Pancreas (tissue), 10 donors: ENCODE measurements at regions not wholly inside any gene's neighbourhood (a gene's known extent, or its start where the extent isn't known, plus 50 kb on each side); places are given as distances from the start of the nearest gene placed in this dataset.

ENCODE experiments used
- ATAC-seq, 4 donors: fragments of 200-7000 bp; cut with Tn5 transposase; one replicate each; pipeline versions ENCODE4 v1.8.0 to v1.9.1; 2020; ENCODE audit warnings: mild to moderate bottlenecking in 4 of 4, moderate library complexity in 4 of 4
- DNase-seq, 6 donors: peaks; one replicate each; pipeline ENCODE4 v3.0.0-alpha.2; 2020
- FAIRE-seq: peaks from 2 replicates; lab custom pipeline; 2012; peaks lifted over from hg19 to GRCh38; lab: Jason Lieb, UNC
- H3K27ac ChIP-seq, 4 donors: fragments of 200-600 bp; sonication (generic); 1 replicate in 3 of 4; 2 replicates in 1 of 4; pipeline versions ENCODE4 v1.5.0 to v1.8.0; 2020
- H3K27me3 ChIP-seq, 4 donors: fragments of 200-600 bp; one replicate each; pipeline ENCODE4 v1.8.0; 2021
- H3K36me3 ChIP-seq, 3 donors: fragments of 200-600 bp; sonication (generic) in 1 of 3; one replicate each; pipeline versions ENCODE4 v1.5.0 to v1.8.0; 2020 to 2021
- H3K4me1 ChIP-seq, 3 donors: fragments of 200-600 bp; one replicate each; pipeline ENCODE4 v1.8.0; 2021
- H3K4me3 ChIP-seq, 4 donors: fragments of 200-600 bp; sonication (generic) in 2 of 4; one replicate each; pipeline versions ENCODE4 v1.5.0 to v1.8.0; 2020 to 2021
- H3K9me3 ChIP-seq, 4 donors: fragments of 200-600 bp; one replicate each; pipeline ENCODE4 v1.8.0; 2021
- CTCF ChIP-seq, 4 donors: fragments of 200-600 bp; sonication (generic) in 3 of 4; IDR thresholded peaks; one replicate each; pipeline versions ENCODE4 v1.5.0 to v1.8.0; 2021; ENCODE audit warnings: antibody characterized with exemption in 4 of 4
- whole genome bisulfite sequencing, 2 donors: extraction: QIAGEN DNeasy Blood & Tissue Kit; methylation state at CpG; one replicate each; pipeline ENCODE4 v1.1.7; 2013; 5-methylcytosine and 5-hydroxymethylcytosine counted together
- intact Hi-C, 3 donors: fragments of 100-400 bp; cut with DNase I; formaldehyde crosslinking; loops; one replicate each; pipeline versions ENCODE4 v1.11.1 to v1.14.2; 2022
- donor health status: healthy with polysubstance abuse.
- donor health status: DM: no; HTN: no; CAD: no; lungs with moderate emphysema.
- donor health status: DM: no; HTN: no; CAD: no.
- donor health status: control.
- donor health status: control.
- donor health status: Bipolar disorder and iron deficiency.
- donor health status: DM: yes; HTN: yes; CAD: no.
- donor health status: DM: no; HTN: no; CAD: no.
- donor health status: DM: no; HTN: no; CAD: no.
- donor health status: DM: yes; HTN: yes; CAD: no.

- DNase-seq (no peak), FAIRE-seq (no peak), ATAC-seq (no peak)
- intact Hi-C loops = no loop called here
- Histone ChIP-seq H3K4me1 (no peaks in the 10 kb centered on the region), H3K27me3 (no peaks in the 10 kb centered on the region), H3K9me3 (no peaks in the 10 kb centered on the region), H3K36me3 (no peaks in the 10 kb centered on the region), H3K4me3 (no peak overlapping the region), H3K27ac (no peak overlapping the region)
- WGBS, 2 donors = 61 to 67% methylated on average over 2 of the region's 2 CpGs
- TF ChIP-seq CTCF (IDR thresholded peaks at IDR 0.05) = no peak
These were observed 93.1 kb downstream of the BOD1 start for GRCh38 chr5:173523388-173523787.

- H3K36me3 ChIP-seq = no peaks in the 10 kb centered on the region
- intact Hi-C loops = no loop called here
- H3K27me3 ChIP-seq = no peaks in the 10 kb centered on the region
- WGBS, 2 donors = 87 to 94% methylated on average over 1 of the region's 1 CpG
- H3K27ac ChIP-seq = no peak overlapping the region
- no peak for TF ChIP-seq CTCF (IDR thresholded peaks at IDR 0.05)
- H3K4me3 ChIP-seq = no peak overlapping the region
- DNase-seq = no peak
- ATAC-seq = no peak
- no peak for FAIRE-seq
- no peaks in the 10 kb centered on the region for H3K4me1 ChIP-seq
- H3K9me3 ChIP-seq = no peaks in the 10 kb centered on the region
These were observed 93.9 kb downstream of the BOD1 start for GRCh38 chr5:173522518-173522917.

DNA sequence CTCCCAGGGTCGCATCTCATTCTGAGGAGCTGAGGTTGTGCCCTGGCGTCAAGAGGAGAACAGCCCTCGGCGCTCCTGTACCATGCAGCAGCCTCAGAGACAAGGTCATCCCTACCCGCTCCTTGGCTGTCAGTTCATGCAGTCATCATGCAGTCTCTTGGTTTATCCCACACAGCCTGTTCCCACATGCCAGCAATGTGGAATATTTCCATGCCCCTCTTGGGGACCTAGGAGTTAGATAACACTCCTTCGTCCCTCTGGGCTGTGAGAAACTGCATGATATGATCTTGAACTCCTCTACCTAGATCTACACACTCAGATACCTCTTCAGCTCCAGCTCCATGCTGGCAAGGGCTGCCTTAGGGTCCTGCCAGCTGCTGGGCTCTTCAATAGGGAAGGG is 97.6 kb downstream of the BOD1 start:
- FAIRE-seq (no peak), DNase-seq (no peak), ATAC-seq (no peak)
- Histone ChIP-seq H3K27me3 (no peaks in the 10 kb centered on the region), H3K4me3 (no peak overlapping the region), H3K27ac (no peak overlapping the region), H3K9me3 (no peaks in the 10 kb centered on the region), H3K36me3 (no peaks in the 10 kb centered on the region), H3K4me1 (peaks cover 10 to 13% (median 10%) of the 10 kb centered on the region in 3 donors)
- intact Hi-C loops = no loop called here
- no peak for TF ChIP-seq CTCF (IDR thresholded peaks at IDR 0.05)
- WGBS, 2 donors = 80 to 90% methylated on average over 6 of the region's 6 CpGs

DNA sequence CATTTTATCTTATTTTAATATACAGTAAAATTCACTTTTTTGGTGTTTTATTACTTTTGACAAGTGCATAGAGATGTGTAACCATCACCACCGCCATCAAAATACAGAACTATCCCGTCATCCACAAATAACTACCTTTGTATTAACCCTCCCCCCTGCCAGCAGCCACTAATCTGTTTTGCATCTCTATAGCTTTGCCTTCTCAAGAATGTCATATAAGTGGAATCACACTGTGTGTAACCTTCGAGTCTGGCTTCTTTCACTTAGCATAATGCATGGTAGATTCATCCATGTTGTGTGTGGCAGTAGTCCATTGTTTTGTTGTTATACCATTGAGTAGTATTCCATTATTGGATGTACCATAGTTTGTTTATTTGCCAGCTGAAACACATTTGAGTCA is 98.8 kb downstream of the BOD1 start:
- ATAC-seq = no peak
- no peak for TF ChIP-seq CTCF (IDR thresholded peaks at IDR 0.05)
- intact Hi-C loops = no loop called here
- Histone ChIP-seq H3K9me3 (no peaks in the 10 kb centered on the region), H3K4me3 (no peak overlapping the region), H3K4me1 (peaks cover 22% of the 10 kb centered on the region in 3 donors), H3K27ac (no peak overlapping the region), H3K36me3 (no peaks in the 10 kb centered on the region), H3K27me3 (no peaks in the 10 kb centered on the region)
- FAIRE-seq = no peak
- WGBS, 2 donors = 70 to 72% methylated on average over 3 of the region's 3 CpGs
- no peak for DNase-seq

GRCh38 chr5:173515526-173515925 is 100.9 kb downstream of the BOD1 start:
- ATAC-seq = no peak
- no peaks in the 10 kb centered on the region for H3K27me3 ChIP-seq
- H3K9me3 ChIP-seq = no peaks in the 10 kb centered on the region
- H3K4me3 ChIP-seq = no peak overlapping the region
- H3K27ac ChIP-seq = no peak overlapping the region
- H3K4me1 ChIP-seq = peaks cover 27 to 39% (median 29%) of the 10 kb centered on the region in 3 donors
- no peak for FAIRE-seq
- 31 to 66% methylated on average over 1 of the region's 1 CpG for WGBS, 2 donors
- no peak for TF ChIP-seq CTCF (IDR thresholded peaks at IDR 0.05)
- H3K36me3 ChIP-seq = no peaks in the 10 kb centered on the region
- intact Hi-C loops = no loop called here
- DNase-seq = no peak
